ENCODE measurements at regions not wholly inside any gene's neighbourhood (a gene's known extent, or its start where the extent isn't known, plus 50 kb on each side); places are given as distances from the start of the nearest gene placed in this dataset.

- TF ChIP-seq CC2D1A (CRISPR knock-in tag; IDR thresholded peaks at IDR 0.05) (no peak), FOXA3 (CRISPR knock-in tag; IDR thresholded peaks at IDR 0.05) (no peak), ERF (CRISPR knock-in tag; IDR thresholded peaks at IDR 0.05) (no peak)
These were observed 302.4 kb downstream of the FAM47B start (continued) for GRCh38 chrX:35244796-35245508.

GRCh38 chrX:35251226-35251625 is 308.6 kb downstream of the FAM47B start:
- H3K9ac ChIP-seq (ENCODE audit: insufficient read depth, low read depth, low read length), result no peak overlapping the region
- H3K4me1 ChIP-seq (ENCODE audit: insufficient read depth, low read length), result no peaks in the 10 kb centered on the region
- no peaks in the 10 kb centered on the region for H3K79me2 ChIP-seq (ENCODE audit: insufficient read depth, low read length)
- POLR2A ChIA-PET, result no interaction called here
- no peak overlapping the region for H3K4me2 ChIP-seq (ENCODE audit: low read depth, low read length)
- H3K27ac ChIP-seq (ENCODE audit: extremely low read length, insufficient read depth, low read length), result no peak overlapping the region
- ATAC-seq (no peak), FAIRE-seq (no peak), DNase-seq (ENCODE audit: low spot score) (no peak)
- 0 out of 2 replicates have a peak, but pooled peaks cover 13% of the 10 kb centered on the region for H3K9me3 ChIP-seq (ENCODE audit: low read length)
- TF ChIP-seq FOXM1 (CRISPR knock-in tag; IDR thresholded peaks at IDR 0.05), result no peak
- no peaks in the 10 kb centered on the region for H3K27me3 ChIP-seq (ENCODE audit: control insufficient read depth in 1 of 2, insufficient read depth in 2 of 2, low read length in 2 of 2)
- CTCF ChIA-PET (ENCODE audit: low intra/inter-chr PET ratio, low total read pairs), result no interaction called here
- no CpG with 5 or more reads among the region's 1 CpG for WGBS (ENCODE audit: low lambda C conversion rate)
- in situ Hi-C loops (cut with HindIII; ENCODE audit: extremely low pct_ligation_motif_present, low pct_unique_long_range_greater_than_20kb), result no loop called here
- intact Hi-C loops (cut with micrococcal nuclease; ENCODE audit: unreplicated experiment), result no loop called here
- no peak overlapping the region for H3K4me3 ChIP-seq (replicated peaks in 1 of 3; ENCODE audit: insufficient read depth in 1 of 3, low read depth in 2 of 3, low read length in 3 of 3)
- no peaks in the 10 kb centered on the region for H3K36me3 ChIP-seq (replicated peaks in 1 of 2; ENCODE audit: control insufficient read depth in 1 of 2, insufficient read depth in 2 of 2, low read length in 2 of 2)
- H4K20me1 ChIP-seq (ENCODE audit: insufficient read depth, low read length), result no peaks in the 10 kb centered on the region
- BruUV-seq (replicated peaks), result no TSS peak
- no peak overlapping the region for H2AFZ ChIP-seq (ENCODE audit: low read length)

GRCh38 chrX:35276115-35276514 is 333.5 kb downstream of the FAM47B start:
- no peaks in the 10 kb centered on the region for H4K20me1 ChIP-seq (ENCODE audit: insufficient read depth, low read length)
- DNase-seq (ENCODE audit: low spot score), result no peak
- H3K4me2 ChIP-seq (ENCODE audit: low read depth, low read length), result no peak overlapping the region
- H3K79me2 ChIP-seq (ENCODE audit: insufficient read depth, low read length), result no peaks in the 10 kb centered on the region
- H3K4me3 ChIP-seq (replicated peaks in 1 of 3; ENCODE audit: insufficient read depth in 1 of 3, low read depth in 2 of 3, low read length in 3 of 3), result no peak overlapping the region
- ChIA-PET POLR2A (no interaction called here), CTCF (ENCODE audit: low intra/inter-chr PET ratio, low total read pairs) (no interaction called here)
- H3K27ac ChIP-seq (ENCODE audit: extremely low read length, insufficient read depth, low read length), result no peak overlapping the region
- no peak for ATAC-seq
- BruUV-seq (replicated peaks), result no TSS peak
- no peak overlapping the region for H3K9ac ChIP-seq (ENCODE audit: insufficient read depth, low read depth, low read length)
- in situ Hi-C loops (cut with HindIII; ENCODE audit: extremely low pct_ligation_motif_present, low pct_unique_long_range_greater_than_20kb), result no loop called here
- no peaks in the 10 kb centered on the region for H3K27me3 ChIP-seq (ENCODE audit: control insufficient read depth in 1 of 2, insufficient read depth in 2 of 2, low read length in 2 of 2)
- 21% methylated on average over 5 of the region's 6 CpGs for WGBS (ENCODE audit: low lambda C conversion rate)
- H3K9me3 ChIP-seq (ENCODE audit: low read length), result no peaks in the 10 kb centered on the region
- no peaks in the 10 kb centered on the region for H3K4me1 ChIP-seq (ENCODE audit: insufficient read depth, low read length)
- H3K36me3 ChIP-seq (replicated peaks in 1 of 2; ENCODE audit: control insufficient read depth in 1 of 2, insufficient read depth in 2 of 2, low read length in 2 of 2), result no peaks in the 10 kb centered on the region
- no peak overlapping the region for H2AFZ ChIP-seq (ENCODE audit: low read length)
- intact Hi-C loops (cut with micrococcal nuclease; ENCODE audit: unreplicated experiment), result no loop called here
- FAIRE-seq, result no peak
- no peak for TF ChIP-seq ZNF136 (CRISPR knock-in tag; IDR thresholded peaks at IDR 0.05; ENCODE audit: low read depth)
- TF ChIP-seq ZNF839 (CRISPR knock-in tag; IDR thresholded peaks at IDR 0.05; ENCODE audit: borderline replicate concordance), result no peak
- no peak for TF ChIP-seq HNRNPH1 (optimal IDR thresholded peaks at IDR 0.05; ENCODE audit: low read depth, low read length)
- TF ChIP-seq HMG20A (CRISPR knock-in tag; IDR thresholded peaks at IDR 0.05; ENCODE audit: borderline replicate concordance), result no peak
- TF ChIP-seq THAP7 (CRISPR knock-in tag; IDR thresholded peaks at IDR 0.05), result no peak
- no peak for TF ChIP-seq ISL2 (CRISPR knock-in tag; IDR thresholded peaks at IDR 0.05)
- TF ChIP-seq HBP1 (CRISPR knock-in tag; IDR thresholded peaks at IDR 0.05; ENCODE audit: low read depth), result no peak

Data from HepG2 (cell line).